Endodermal cell (in vitro differentiated cells): ENCODE measurements at regions not wholly inside any gene's neighbourhood (a gene's known extent, or its start where the extent isn't known, plus 50 kb on each side); places are given as distances from the start of the nearest gene placed in this dataset.

Experiments
- DNase-seq: peaks from one replicate; pipeline ENCODE4 v3.0.0-alpha.2; 2017
- H3K27ac ChIP-seq: 2 replicates; pipeline ENCODE4 v1.5.1; 2013; ENCODE audit warnings: mild to moderate bottlenecking, low read depth, low read length, moderate library complexity
- H3K27me3 ChIP-seq: 2 replicates; pipeline ENCODE4 v1.6.1; 2013; ENCODE audit warnings: mild to moderate bottlenecking, low read length, moderate library complexity; ENCODE audit not compliant: insufficient read depth, control insufficient read depth, poor library complexity, severe bottlenecking
- H3K36me3 ChIP-seq: 2 replicates; pipeline ENCODE4 v1.7.0; 2013; ENCODE audit warnings: mild to moderate bottlenecking, low read length, moderate library complexity; ENCODE audit not compliant: control insufficient read depth, insufficient read depth
- H3K4me1 ChIP-seq: one replicate; pipeline ENCODE4 v1.7.0; 2013; ENCODE audit warnings: low read length; ENCODE audit not compliant: control insufficient read depth, insufficient read depth
- H3K4me3 ChIP-seq: 2 replicates; pipeline ENCODE4 v1.5.1; 2013; ENCODE audit warnings: mild to moderate bottlenecking, low read length, moderate library complexity
- H3K9ac ChIP-seq: 2 replicates; pipeline ENCODE4 v1.6.1; 2013; ENCODE audit warnings: mild to moderate bottlenecking, low read length, moderate library complexity; ENCODE audit not compliant: poor library complexity, severe bottlenecking; ENCODE audit errors: extremely low read depth
- H3K9me3 ChIP-seq: 2 replicates; pipeline ENCODE4 v1.6.1; 2013; ENCODE audit warnings: mild to moderate bottlenecking, low read length, moderate library complexity; ENCODE audit not compliant: control insufficient read depth
- H3K27ac Mint-ChIP-seq: 2 replicates; pipeline ENCODE4 v1.8.0; 2020; ENCODE audit warnings: mixed read lengths
- H3K27me3 Mint-ChIP-seq: 2 replicates; pipeline ENCODE4 v1.8.0; 2021; ENCODE audit warnings: mild to moderate bottlenecking, mixed read lengths; ENCODE audit not compliant: insufficient read depth
- H3K36me3 Mint-ChIP-seq: 2 replicates; pipeline ENCODE4 v1.8.0; 2020; ENCODE audit warnings: low read depth, mixed read lengths
- H3K4me1 Mint-ChIP-seq: 2 replicates; pipeline ENCODE4 v1.8.0; 2020; ENCODE audit warnings: mixed read lengths
- H3K4me3 Mint-ChIP-seq: 2 replicates; pipeline ENCODE4 v1.8.0; 2020; ENCODE audit warnings: mild to moderate bottlenecking, moderate library complexity, mixed read lengths
- H3K9me3 Mint-ChIP-seq: 2 replicates; pipeline ENCODE4 v1.8.0; 2020; ENCODE audit warnings: mild to moderate bottlenecking, mixed read lengths
- CTCF ChIP-seq: fragments of 200-600 bp; sonication (generic); conservative IDR thresholded peaks from 2 replicates; pipeline ENCODE4 v1.5.0; 2021; ENCODE audit warnings: antibody characterized with exemption, mild to moderate bottlenecking
- WGBS, 2 experiments: methylation state at CpG; one replicate each; pipeline versions ENCODE4 v1.1.5 to v1.1.7; 2013; ENCODE audit warnings: missing lambda C conversion rate in 2 of 2, mixed read lengths in 1 of 2; ENCODE audit not compliant: insufficient coverage in 1 of 2, insufficient read length in 1 of 2; 5-methylcytosine and 5-hydroxymethylcytosine counted together

- Histone ChIP-seq H3K9me3 (no peaks in the 10 kb centered on the region), H3K27ac (no peak overlapping the region), H3K4me1 (no peaks in the 10 kb centered on the region), H3K36me3 (no peaks in the 10 kb centered on the region), H3K27me3 (no peaks in the 10 kb centered on the region), H3K9ac (no peak overlapping the region), H3K4me3 (no peak overlapping the region)
- no peak for TF ChIP-seq CTCF
- Mint-ChIP-seq H3K27me3 (peaks cover 21% of the 10 kb centered on the region), H3K36me3 (no peaks in the 10 kb centered on the region), H3K4me3 (no peak overlapping the region), H3K27ac (no peak overlapping the region), H3K9me3 (peaks cover under 1% of the 10 kb centered on the region), H3K4me1 (peaks cover 5% of the 10 kb centered on the region)
- DNase-seq = peak; percentile 30
- 80 to 84% methylated on average over 3 to 4 of the region's 4 CpGs for WGBS, 2 experiments
Measured at GRCh38 chr19:29266001-29266400, 53.0 kb upstream of the UQCRFS1 start.

- H3K36me3 ChIP-seq = no peaks in the 10 kb centered on the region
- no peaks in the 10 kb centered on the region for H3K9me3 ChIP-seq
- Mint-ChIP-seq H3K27ac (no peak overlapping the region), H3K36me3 (no peaks in the 10 kb centered on the region), H3K9me3 (peaks cover 5% of the 10 kb centered on the region), H3K4me3 (no peak overlapping the region), H3K4me1 (peaks cover 8% of the 10 kb centered on the region), H3K27me3 (peaks cover 21% of the 10 kb centered on the region)
- no peaks in the 10 kb centered on the region for H3K27me3 ChIP-seq
- WGBS, 2 experiments = 87 to 94% methylated on average over 4 of the region's 4 CpGs
- no peak overlapping the region for H3K4me3 ChIP-seq
- peak; percentile 17 for DNase-seq
- H3K4me1 ChIP-seq = no peaks in the 10 kb centered on the region
- H3K27ac ChIP-seq = no peak overlapping the region
- H3K9ac ChIP-seq = no peak overlapping the region
- no peak for TF ChIP-seq CTCF
Measured at GRCh38 chr19:29266603-29267002, 53.7 kb upstream of the UQCRFS1 start.

GRCh38 chr19:29267701-29268100 lies 54.8 kb upstream of the UQCRFS1 start:
- no peak for DNase-seq
- WGBS, 2 experiments = 86 to 88% methylated on average over 4 to 8 of the region's 8 CpGs
- no peak for TF ChIP-seq CTCF
- no peak overlapping the region for H3K27ac Mint-ChIP-seq
- H3K36me3 Mint-ChIP-seq = no peaks in the 10 kb centered on the region
- H3K4me3 Mint-ChIP-seq = no peak overlapping the region
- H3K27me3 Mint-ChIP-seq = peaks cover 21% of the 10 kb centered on the region
- no peaks in the 10 kb centered on the region for H3K36me3 ChIP-seq
- H3K4me1 ChIP-seq = no peaks in the 10 kb centered on the region
- no peaks in the 10 kb centered on the region for H3K9me3 ChIP-seq
- H3K9me3 Mint-ChIP-seq = peaks cover 5% of the 10 kb centered on the region
- H3K9ac ChIP-seq = no peak overlapping the region
- no peak overlapping the region for H3K4me3 ChIP-seq
- peak overlapping the region; percentile 60 for H3K27ac ChIP-seq
- peaks cover 8% of the 10 kb centered on the region for H3K4me1 Mint-ChIP-seq
- no peaks in the 10 kb centered on the region for H3K27me3 ChIP-seq
